Loucy (cell line): ENCODE measurements at regions not wholly inside any gene's neighbourhood (a gene's known extent, or its start where the extent isn't known, plus 50 kb on each side); places are given as distances from the start of the nearest gene placed in this dataset.
"Not testable (repeated sequence)": the region's sequence is repeated elsewhere in the genome, so short reads cannot be mapped to it uniquely, and the experiment has no call there.

ENCODE experiments used
- CTCF ChIP-seq: fragments of 200-600 bp; sonication (generic); conservative IDR thresholded peaks from 2 replicates; pipeline ENCODE4 v1.5.1; 2014; ENCODE audit warnings: mild to moderate bottlenecking, antibody characterized with exemption, low read length
- EZH2phosphoT487 ChIP-seq: fragments of 200-600 bp; IDR thresholded peaks from 2 replicates; pipeline ENCODE4 v1.6.1; 2018; ENCODE audit warnings: antibody characterized with exemption, mild to moderate bottlenecking, moderate library complexity, borderline replicate concordance

GRCh38 chr11:22001803-22002202 lies 191.1 kb upstream of the ANO5 start:
- TF ChIP-seq CTCF, EZH2phosphoT487: not testable (repeated sequence)
